ENCODE measurements at regions not wholly inside any gene's neighbourhood (a gene's known extent, or its start where the extent isn't known, plus 50 kb on each side); places are given as distances from the start of the nearest gene placed in this dataset.
"Not testable (repeated sequence)": the region's sequence is repeated elsewhere in the genome, so short reads cannot be mapped to it uniquely, and the experiment has no call there.

DNA sequence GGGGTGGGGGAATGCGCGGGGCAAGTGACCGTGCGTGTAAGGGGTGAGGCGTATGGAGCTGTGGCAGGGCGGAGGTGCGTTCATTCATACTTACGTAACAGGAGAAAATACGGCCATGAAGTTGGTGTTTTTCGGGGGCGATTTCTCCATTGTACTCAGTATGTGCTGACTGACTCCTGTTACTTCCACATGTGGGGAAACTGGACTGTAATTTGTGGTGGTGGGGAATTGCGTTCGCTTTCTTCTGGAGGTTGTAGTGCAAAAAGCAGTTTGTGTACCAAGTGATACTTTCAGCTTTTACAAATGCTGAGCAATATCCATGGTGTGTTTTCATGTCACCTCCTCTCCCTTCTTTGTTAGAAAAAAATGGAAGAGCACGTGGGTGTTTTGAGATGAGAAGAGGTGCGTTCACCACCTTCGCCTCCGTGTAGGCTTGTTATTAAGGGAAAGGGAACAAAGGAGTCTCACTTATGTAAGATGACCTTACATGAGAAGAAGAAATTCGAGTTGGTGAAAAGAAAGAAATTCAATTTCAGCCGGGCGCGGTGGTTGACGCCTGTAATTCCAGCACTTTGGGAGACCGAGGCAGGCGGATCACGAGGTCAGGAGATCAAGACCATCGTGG lies 181.1 kb upstream of the NOTCH2NLA start:
- not testable (repeated sequence) for TF ChIP-seq CTCF (IDR thresholded peaks at IDR 0.05); POLR2A (IDR thresholded peaks at IDR 0.05); POLR2AphosphoS5 (IDR thresholded peaks at IDR 0.05; ENCODE audit: insufficient read depth in 1 of 2, low read depth in 1 of 2)

Measured in vagina (tissue), 2 donors.